ENCODE measurements at regions not wholly inside any gene's neighbourhood (a gene's known extent, or its start where the extent isn't known, plus 50 kb on each side); places are given as distances from the start of the nearest gene placed in this dataset.

GRCh38 chr2:128495996-128496547, 177.4 kb upstream of the HS6ST1 start:
- no peak for FAIRE-seq

DNA sequence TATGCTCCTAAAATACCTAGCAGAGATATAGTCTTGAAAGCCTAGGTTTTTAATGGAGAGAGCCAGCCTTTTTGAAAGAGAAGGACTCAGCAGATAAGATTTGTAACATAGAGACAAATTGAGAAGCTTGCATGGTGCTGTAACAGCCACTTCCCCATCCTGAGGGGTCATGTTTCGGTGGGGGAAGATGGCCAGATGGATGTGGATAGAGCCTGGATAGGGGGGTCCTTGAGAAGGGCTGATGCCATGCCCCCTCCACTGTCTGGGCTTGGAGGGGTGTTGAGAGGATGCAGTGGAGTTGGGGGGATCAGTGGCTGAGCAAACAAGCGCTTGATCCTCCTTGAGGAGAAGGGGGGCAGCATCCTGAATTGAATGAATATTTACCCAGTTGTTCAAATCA, 178.0 kb upstream of the HS6ST1 start:
- no peak for FAIRE-seq

DNA sequence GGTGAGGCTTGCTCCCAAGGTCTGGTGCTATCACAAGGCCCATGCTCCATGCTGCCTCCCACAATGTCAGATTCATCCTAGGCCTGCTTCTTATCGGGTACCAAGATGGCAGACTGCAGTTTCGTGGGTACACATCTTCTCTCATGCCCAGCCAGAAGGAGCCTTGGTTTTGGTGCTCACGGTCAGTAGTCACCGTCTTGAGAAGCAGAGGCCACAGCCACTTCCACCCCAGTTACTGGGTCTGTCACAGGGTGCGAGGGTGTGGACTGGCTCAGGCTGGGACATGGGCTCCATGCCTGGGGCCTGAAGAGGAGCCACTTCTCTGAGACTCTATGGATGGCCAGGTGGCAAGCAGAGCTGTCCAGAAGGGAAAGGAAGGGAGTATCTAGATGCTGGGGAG, 178.8 kb upstream of the HS6ST1 start:
- no peak for FAIRE-seq

DNA sequence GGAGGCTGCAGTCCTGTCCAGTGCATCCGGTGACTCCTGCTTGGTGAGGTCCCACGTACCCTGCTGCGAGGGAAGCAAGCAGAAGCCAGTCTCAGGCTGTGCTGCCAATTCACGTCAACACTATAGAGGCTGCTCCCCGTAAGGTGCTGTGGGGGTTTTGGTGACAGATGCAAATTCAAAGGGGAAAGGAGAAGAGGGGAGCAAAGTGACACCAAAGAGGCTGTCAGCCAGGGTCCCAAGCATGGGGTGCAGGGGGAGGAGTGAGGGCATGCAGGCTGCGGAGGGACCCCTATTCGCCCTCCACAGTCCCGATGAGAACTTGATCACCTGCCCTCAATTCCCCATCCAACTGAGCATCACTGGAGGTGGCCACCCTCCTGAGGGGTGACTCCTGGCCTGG, 179.4 kb upstream of the HS6ST1 start:
- FAIRE-seq: no peak

GRCh38 chr2:128498589-128498988, 179.9 kb upstream of the HS6ST1 start:
- no peak for FAIRE-seq

GRCh38 chr2:128499367-128500137, 180.9 kb upstream of the HS6ST1 start:
- no peak for FAIRE-seq

GRCh38 chr2:128500138-128500800, 181.6 kb upstream of the HS6ST1 start:
- FAIRE-seq: no peak

DNA sequence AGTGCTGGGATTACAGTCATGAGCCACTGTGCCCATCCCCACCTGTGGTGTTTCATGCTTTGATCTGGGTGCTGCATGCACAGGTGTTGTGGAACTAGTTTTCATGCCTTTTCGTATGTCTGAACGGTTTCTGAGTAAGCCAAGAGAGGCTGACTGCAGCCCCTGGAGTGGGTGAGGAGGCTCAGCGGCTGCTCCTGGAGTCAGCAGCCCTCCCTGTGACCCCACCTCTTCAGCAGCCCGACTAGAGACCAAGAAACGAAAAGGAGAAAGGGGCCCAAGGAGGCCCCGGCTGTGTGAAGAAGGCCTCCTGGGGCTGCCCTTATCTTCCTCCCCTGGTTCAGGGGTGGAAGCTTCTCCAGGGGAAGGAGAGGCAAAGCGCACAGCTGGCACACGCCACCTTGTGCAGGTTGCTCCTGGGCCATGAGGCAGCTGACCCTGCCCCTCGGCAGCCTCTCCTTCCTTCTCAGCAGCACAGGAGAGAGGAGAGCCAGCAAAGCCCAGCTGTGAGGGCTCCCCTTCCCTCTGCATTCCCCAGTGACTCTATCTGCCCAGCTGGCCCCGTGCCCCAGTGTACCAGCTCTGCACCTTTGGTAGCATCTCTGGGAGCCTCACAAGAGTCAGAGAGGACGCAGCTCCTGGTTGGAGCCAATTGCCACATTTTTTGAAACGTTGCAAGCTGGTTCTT, 182.5 kb upstream of the HS6ST1 start:
- no peak for FAIRE-seq

DNA sequence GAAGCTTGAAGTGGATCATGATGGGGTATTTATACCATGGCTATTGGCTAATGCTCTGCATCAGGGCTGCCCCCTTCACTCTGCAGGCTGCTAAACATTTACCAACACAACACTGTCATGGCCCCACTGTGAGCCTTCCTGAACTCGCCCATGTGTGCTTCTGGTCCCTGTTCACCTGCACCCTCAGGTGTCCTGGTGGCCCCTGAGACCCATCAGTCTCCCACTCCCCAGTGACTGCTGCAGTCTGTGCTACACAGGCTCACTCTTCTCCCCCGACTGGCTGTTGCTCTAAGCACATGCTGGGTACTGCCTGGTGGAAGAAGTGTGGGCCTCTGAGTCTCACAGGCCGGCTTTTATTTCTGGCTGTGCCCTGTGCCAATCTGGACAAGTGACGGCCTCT, 183.0 kb upstream of the HS6ST1 start:
- no peak for FAIRE-seq

DNA sequence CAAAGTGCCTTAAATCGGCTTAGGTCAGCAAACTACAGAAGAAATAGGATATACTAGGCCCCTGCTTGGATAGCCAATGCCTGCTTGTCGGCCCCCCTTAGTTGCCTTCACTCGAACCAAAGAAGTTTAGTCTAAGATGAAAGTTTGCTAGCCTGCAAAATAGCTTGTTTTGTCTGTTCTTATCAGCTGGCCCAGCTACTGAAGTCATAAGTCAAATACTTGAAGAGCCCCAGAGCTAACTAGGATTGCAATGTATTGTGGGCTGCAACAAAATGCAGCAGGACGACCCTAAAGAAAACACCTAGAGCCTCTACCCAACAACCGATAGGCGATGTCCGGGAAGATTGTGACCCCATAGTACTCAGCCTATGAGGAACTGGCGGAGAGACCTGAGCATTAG, 183.5 kb upstream of the HS6ST1 start:
- FAIRE-seq: no peak

DNA sequence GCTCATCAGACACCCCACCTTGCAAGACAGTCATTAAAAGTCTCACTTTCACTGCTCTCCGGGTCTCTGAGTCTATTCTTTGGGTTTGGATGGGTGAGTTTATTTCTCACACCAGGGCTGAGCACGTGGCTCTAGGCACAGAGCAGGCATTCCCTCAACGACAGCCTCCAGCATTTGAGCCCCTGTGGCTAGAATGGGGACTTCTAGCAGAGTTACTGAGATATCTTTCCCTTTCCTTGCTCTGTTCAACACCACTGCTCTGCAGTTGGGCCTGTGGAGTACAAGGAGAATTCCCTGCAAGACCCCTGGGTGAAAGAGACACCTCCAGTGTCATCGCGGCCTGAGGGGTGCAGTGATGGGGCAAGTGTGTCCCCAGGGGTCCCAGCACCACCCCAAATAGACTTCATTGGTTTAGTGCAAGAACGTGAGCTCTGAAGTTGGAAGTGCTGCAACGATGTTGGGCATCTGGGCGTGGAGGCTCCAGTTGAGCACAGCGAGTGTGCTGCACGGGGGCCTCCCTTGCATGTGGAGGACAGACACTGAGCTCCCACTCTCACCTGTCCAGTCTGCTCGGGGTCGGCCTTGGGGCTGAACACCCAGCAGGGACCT, 184.1 kb upstream of the HS6ST1 start:
- no peak for FAIRE-seq

DNA sequence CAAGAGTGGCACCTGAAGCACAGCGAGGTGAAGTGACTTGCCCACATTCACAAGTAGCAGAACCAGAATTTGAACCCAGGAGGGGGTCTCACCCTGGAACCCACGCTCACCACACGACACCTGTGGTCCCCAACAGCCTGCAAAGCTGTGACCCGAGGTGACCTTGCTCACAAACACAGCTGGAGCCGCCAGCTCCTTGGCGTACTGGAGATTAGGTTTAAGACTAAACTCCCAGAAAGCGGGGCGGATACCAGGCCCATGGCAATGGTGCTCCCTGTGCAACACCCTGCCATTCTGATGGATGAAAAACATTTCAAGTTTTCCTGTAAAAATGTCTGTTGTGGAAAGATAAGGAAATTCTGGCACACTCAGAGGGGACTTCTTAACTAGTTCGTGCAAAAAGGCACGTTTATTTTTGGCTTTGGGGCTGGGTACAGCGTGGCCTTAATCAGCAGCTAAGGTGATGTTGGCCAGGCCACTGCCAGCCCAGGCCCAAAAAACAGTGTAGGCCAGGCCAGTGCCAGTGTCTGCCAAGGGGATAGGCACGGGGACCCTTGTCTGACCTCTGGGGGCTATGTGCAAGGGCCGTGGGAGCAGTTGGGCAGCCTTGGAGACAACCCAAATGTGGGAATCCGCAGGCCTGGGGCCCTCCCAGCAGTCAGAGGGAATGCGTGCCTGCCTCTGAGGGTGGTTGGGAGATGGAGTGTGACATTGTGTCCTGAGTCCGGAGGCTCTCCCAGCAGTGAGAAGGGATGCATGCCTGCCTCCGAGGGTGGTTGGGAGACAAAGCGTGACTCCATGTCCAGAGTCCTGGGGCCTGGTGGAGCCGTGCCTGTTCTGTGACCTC, 185.0 kb upstream of the HS6ST1 start:
- FAIRE-seq: no peak

DNA sequence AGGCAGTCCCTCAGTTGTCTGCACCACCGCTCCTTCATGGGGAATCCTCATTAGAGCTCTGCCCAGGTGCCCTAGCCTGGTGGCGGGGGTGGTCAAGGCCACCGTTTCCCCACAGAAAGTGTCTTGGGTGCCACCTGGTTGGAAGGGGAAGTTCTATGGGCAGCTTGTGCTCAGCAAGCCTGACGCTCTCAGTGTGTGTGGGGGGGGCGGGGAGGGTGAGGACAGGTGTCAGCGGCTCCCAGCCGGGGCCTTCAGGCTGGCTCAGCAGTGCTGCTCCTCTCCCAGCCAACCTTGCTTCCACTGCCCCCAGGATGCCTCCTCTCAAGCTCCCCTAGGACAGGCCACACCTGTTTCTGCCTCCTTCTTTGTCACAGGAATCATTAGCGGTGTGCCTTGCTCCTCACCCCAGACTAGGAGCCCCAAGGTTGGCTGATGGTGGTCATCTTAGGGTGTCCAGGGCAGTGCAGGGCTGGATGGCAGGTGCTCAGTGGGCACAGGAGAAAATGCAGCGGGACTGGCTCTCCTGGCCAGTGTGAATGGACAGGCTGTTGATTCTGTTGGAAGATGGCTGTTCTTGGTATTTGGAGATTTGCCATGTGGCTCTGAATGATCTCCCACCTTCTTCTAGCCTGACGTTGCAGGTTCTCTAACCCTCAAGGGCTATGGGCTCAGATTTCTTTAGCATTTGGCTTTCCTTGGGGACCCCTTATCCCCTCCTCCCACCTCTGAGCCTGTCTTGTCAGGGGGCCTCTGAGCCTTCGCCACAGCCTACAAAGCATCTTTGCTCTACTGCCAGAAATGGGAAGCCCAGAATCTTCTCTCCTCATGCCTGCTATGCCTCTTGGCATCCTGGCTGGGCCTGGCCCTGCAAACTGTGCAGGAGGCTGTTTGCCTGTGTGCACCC, 185.8 kb upstream of the HS6ST1 start:
- no peak for FAIRE-seq

DNA sequence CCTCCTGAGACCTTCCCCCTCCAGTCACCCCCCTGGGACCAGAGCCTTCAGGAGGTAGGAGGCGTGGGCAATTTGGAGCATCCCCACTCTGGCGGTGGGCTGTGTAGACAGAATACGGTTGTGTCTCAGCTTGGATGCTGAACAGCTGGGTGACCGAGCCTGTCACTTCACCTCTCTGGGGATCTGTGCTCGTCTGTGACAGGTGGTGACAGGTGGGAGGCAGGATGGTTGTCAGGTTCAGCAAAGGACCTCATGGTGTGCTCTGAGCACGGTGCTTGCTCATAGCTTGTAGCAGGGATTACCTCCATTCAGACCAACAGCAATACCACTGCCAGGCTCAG, 186.5 kb upstream of the HS6ST1 start:
- FAIRE-seq: no peak

GRCh38 chr2:128505575-128506526, 187.2 kb upstream of the HS6ST1 start:
- FAIRE-seq: no peak

DNA sequence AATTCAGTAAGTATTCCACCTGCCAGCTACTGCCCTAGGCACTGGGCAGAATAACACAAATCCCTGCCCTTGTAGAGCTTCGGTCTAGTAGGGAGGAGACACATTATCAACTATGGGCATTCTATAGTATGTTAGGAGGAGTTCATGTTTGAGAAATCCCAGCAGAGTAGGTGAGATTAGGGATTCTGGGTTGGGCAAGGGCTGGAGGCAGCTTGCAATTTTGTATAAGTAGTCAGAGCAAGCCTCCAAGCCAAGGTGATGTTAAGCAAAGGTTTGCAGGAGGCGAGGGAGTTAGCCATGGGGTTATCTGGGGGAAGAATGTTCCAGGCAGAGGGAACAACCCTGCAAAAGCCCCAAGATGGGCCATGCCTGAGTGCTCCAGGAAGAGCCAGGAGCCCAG, 187.9 kb upstream of the HS6ST1 start:
- FAIRE-seq: no peak

- FAIRE-seq: no peak
These were observed 192.2 kb upstream of the HS6ST1 start for GRCh38 chr2:128510701-128511397.

DNA sequence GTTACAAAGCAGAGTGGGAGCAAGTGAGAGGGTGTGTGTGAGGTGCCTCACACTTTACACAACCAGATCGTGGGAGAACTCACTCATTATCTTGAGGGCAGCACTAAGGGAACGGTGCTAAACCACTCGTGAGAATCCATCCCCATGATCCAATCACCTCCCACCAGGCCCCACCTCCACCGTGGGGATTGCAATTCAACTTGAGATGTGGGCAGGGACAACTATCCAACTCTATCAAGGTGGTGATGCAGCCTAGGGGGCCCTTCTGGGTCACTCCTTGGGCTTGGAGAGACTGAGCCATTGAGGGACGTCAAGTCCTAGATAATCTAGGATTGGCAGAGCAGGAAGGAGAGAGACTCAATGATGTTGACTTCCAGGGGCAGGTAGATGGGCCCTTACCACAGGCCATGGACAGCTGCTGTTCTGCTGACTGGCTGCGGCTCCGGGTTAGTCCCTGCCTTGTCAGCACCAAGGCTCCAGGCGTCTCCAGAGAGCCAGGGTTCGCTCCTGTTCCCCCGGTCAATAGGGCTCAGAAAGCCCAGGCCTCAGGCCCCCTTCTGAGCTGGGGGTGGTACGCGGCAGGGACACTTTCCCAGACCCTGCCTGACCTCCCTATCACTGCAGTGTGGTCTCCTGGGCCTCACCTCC, 193.2 kb upstream of the HS6ST1 start:
- FAIRE-seq: no peak
